ENCODE measurements at regions not wholly inside any gene's neighbourhood (a gene's known extent, or its start where the extent isn't known, plus 50 kb on each side); places are given as distances from the start of the nearest gene placed in this dataset.

- Histone ChIP-seq H4K20me1 (replicated peaks in 1 of 2; ENCODE audit: control insufficient read depth in 1 of 2, insufficient read depth in 2 of 2, low read length in 2 of 2) (no peaks in the 10 kb centered on the region), H4K91ac (replicated peaks; ENCODE audit: insufficient read length, low read length) (no peak overlapping the region), H3K18ac (ENCODE audit: extremely low read depth, low read length) (no peak overlapping the region), H3K4me3 (ENCODE audit: extremely low read depth in 1 of 4, insufficient read depth in 2 of 4, low read depth in 3 of 4, low read length in 4 of 4) (no peak overlapping the region), H2BK5ac (ENCODE audit: low read depth, low read length) (no peak overlapping the region), H3K79me2 (ENCODE audit: control insufficient read depth in 1 of 2, insufficient read depth in 2 of 2, low read length in 2 of 2) (no peaks in the 10 kb centered on the region), H3K27me3 (replicated peaks in 1 of 4; ENCODE audit: control insufficient read depth in 3 of 4, extremely low read depth in 1 of 4, insufficient read depth in 3 of 4, low read length in 3 of 4) (no peaks in the 10 kb centered on the region), H3K14ac (ENCODE audit: insufficient read length) (no peak overlapping the region), H2BK20ac (ENCODE audit: low read length) (no peak overlapping the region), H3K36me3 (ENCODE audit: control insufficient read depth in 2 of 4, insufficient read depth in 4 of 4, low read length in 3 of 4) (no peaks in the 10 kb centered on the region), H4K8ac (ENCODE audit: extremely low read depth, insufficient read depth, low read length) (no peak overlapping the region), H3K23ac (ENCODE audit: insufficient read length) (no peak overlapping the region), H2BK12ac (ENCODE audit: low read depth, low read length) (no peak overlapping the region), H3K4me1 (replicated peaks in 1 of 4; ENCODE audit: control insufficient read depth in 3 of 4, insufficient read depth in 4 of 4, low read length in 3 of 4) (peaks cover 0 to 5% (median 0%) of the 10 kb centered on the region in 4 experiments; a peak in 1 of 7 replicates), H4K5ac (ENCODE audit: insufficient read length, low read depth, low read length) (no peak overlapping the region), H3K56ac (replicated peaks; ENCODE audit: insufficient read length, low read depth, low read length) (no peak overlapping the region), H3K23me2 (ENCODE audit: low read depth, low read length) (no peaks in the 10 kb centered on the region), H2BK15ac (ENCODE audit: low read length) (no peak overlapping the region), H3K4ac (replicated peaks; ENCODE audit: insufficient read length, low read depth, low read length) (no peak overlapping the region), H2AK5ac (ENCODE audit: low read depth, low read length) (no peak overlapping the region), H3K4me2 (ENCODE audit: insufficient read depth in 1 of 2, low read depth in 2 of 2, low read length in 2 of 2) (no peak overlapping the region), H3K79me1 (ENCODE audit: low read depth, low read length) (no peaks in the 10 kb centered on the region), H2BK120ac (replicated peaks; ENCODE audit: low read depth, low read length) (no peak overlapping the region), H2AFZ (ENCODE audit: low read length) (no peak overlapping the region), H3K27ac (ENCODE audit: low read depth, low read length) (no peak overlapping the region), H3K9ac (replicated peaks in 1 of 4; ENCODE audit: extremely low read depth in 1 of 4, low read depth in 3 of 4, low read length in 3 of 4) (no peak overlapping the region), H3K9me3 (ENCODE audit: insufficient read depth in 2 of 2, low read depth in 1 of 2, low read length in 1 of 2) (no peaks in the 10 kb centered on the region)
- 88% methylated on average over 2 of the region's 2 CpGs; no CpG with 5 or more reads in 1 of the 2 experiments for WGBS, 2 experiments (ENCODE audit: extremely low coverage in 1 of 2, insufficient coverage in 1 of 2, insufficient read length in 1 of 2, insufficient replicate concordance in 2 of 2, low coverage in 1 of 2, low lambda C conversion rate in 2 of 2, missing lambda C conversion rate in 1 of 2)
- DNase-seq (ENCODE audit: low read depth in 1 of 2, low spot score in 2 of 2) (no peak), FAIRE-seq (no peak)
- CTCF ChIA-PET (ENCODE audit: partially characterized antibody) = interaction anchor here (0.5 to 2.5 kb wide), 4 partner anchors 9 to 1145 kb away, joined by 3 to 13 read pairs (median 6); no protein-coding TSS in a partner anchor
- TF ChIP-seq SP2 (IDR thresholded peaks at IDR 0.05; ENCODE audit: low read length) (no peak), BCL11A (IDR thresholded peaks at IDR 0.05; ENCODE audit: low read depth in 2 of 2, low read length in 2 of 2) (no peak)
- POLR2A ChIA-PET (ENCODE audit: partially characterized antibody) = no interaction called here
Observed at GRCh38 chr2:209358992-209359391, 64.9 kb upstream of the MAP2 start.
